Suppressor macrophage treated with lipopolysaccharide for 1 hour (primary cell): ENCODE measurements at regions not wholly inside any gene's neighbourhood (a gene's known extent, or its start where the extent isn't known, plus 50 kb on each side); places are given as distances from the start of the nearest gene placed in this dataset.
"Not testable (repeated sequence)": the region's sequence is repeated elsewhere in the genome, so short reads cannot be mapped to it uniquely, and the experiment has no call there.

Source experiments
- DNase-seq, 3 donors: peaks; one replicate each; pipeline ENCODE4 v3.0.0-alpha.2; 2020 to 2022

DNA sequence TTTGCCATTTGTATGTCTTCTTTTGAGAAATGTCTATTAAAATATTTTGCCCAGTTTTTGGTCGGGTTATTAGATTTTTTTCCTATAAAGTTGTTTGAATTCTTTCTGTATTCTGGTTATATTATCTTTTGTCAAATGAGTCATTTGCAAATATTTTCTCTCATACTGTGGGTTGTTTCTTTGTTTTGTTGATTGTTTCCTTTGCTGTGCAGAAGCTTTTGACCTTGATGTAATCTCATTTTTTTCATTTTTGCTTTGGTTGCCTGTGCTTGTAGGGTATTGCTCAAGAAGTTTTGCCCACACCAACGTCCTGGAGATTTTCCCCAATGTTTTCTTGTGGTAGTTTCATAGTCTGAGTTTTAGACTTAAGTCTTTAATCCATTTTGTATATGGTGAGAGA lies 245.7 kb downstream of the ADCYAP1 start:
- DNase-seq, result no peak

- not testable (repeated sequence) for DNase-seq
Measured at GRCh38 chr18:1152958-1153357, 248.3 kb downstream of the ADCYAP1 start.

DNA sequence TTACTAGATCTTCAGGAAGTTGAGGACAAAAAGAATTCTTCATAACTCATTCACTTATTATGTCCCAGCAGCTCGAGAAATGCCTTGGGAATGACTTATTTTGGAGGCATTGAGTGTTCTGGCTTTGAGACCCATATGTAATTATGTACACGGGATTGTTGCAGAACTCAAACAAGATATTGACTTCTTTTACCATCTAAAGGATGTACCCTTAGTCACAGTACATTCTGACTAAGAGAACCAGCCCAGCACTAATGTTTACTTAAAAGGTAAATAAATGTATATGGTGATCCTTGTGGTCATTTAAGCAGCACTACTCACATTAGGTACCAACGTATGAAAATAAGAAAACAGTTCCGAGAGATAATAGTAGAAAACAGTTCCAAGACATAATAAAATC lies 268.9 kb downstream of the ADCYAP1 start:
- DNase-seq, result no peak

DNA sequence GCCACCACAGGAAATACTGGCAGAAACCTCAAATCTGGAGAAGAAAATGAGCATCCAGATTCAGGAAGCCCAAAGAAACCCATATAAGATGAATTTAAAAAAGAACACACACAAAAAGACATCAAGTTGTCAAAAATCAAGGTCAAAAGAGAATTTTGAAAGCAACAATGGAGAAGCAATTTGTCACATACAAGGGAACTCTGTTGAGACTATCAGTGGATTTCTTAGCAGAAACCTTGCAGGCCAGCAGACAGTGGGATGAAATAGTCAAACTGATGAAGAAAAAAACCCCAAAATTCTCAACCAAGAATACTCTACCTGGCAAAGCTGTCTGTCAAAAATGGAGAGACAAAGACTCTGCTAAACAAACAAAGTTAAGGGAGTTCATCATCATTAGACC lies 272.6 kb downstream of the ADCYAP1 start:
- DNase-seq, result no peak

- no peak for DNase-seq
Measured at GRCh38 chr18:1191341-1191740, 286.7 kb downstream of the ADCYAP1 start.

DNA sequence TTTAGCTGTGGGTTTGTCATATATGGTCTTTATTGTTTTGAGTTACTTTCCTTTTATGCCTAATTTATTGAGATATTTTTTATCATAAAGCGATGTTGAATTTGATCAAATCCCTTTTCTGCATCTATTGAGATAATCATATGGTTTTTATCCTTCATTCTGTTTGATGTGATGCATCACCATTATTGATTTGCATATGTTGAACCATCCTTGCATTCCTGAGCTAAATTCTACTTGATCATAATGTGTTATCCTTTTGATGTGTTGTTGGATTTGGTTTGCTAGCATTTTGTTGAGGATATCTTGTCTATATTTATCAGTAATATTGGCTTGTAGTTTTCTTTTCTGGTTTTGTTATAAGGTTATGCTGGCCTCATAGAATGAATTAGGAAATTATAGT lies 308.5 kb downstream of the ADCYAP1 start:
- DNase-seq, result no peak

DNA sequence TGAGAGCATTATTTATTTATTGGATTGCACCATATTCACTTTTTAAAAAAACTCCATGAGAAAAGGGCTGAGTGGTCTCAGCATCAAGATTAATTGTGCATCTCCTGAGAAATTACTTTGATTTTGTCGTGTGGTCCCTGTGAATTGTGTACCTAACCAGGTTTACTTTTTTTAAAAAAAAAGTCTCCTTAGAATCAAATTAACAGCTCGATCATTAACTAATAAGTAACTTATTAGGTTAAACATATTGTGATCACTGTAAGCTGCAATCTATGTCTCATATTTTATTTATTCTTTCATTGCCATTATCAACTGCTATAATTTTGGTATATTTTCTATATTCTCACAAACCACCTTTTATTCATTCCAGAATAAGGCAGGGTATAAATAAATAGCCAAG lies 318.2 kb downstream of the ADCYAP1 start:
- DNase-seq, result no peak

DNA sequence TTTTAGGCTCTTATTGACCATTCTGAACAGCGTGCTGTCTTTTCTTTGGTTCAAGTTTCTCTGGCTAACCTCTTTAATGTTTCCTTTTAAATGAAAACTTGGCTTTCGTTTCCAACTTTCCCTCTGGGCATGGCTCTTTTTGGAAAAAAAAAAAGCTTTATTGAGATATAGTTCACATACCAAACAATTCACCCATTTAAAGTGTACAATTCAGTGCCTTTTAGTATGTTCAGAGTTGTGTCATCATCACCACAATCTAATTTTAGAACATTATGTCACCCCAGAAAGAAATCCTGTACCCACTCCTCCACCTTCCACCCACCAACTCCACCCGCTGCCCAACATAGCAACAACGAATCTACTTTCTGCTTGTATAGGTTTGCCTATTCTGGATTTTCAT lies 322.4 kb downstream of the ADCYAP1 start:
- DNase-seq, result no peak

GRCh38 chr18:1229634-1230033 lies 325.0 kb downstream of the ADCYAP1 start:
- DNase-seq, result no peak

- no peak for DNase-seq
Measured at GRCh38 chr18:1232867-1233266, 328.2 kb downstream of the ADCYAP1 start.

DNA sequence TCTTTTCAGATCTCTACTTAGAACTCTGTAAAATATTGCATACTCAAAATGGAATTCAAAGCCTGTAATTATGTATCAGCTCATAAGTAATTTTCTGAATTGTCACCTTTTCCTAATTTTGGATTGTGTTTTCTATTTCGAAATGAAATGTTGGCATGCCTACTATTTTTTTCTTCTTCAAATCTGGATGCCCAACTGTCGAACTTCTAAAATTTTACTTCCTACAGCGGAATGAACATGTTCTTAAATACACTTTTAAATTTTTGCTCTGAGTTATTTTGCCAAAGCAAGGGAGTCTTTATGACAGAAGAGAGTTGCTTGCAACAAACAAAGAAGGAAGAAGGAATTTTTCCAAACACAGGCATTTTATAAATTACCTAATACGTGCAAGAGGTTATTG lies 336.0 kb downstream of the ADCYAP1 start:
- DNase-seq, result no peak

DNA sequence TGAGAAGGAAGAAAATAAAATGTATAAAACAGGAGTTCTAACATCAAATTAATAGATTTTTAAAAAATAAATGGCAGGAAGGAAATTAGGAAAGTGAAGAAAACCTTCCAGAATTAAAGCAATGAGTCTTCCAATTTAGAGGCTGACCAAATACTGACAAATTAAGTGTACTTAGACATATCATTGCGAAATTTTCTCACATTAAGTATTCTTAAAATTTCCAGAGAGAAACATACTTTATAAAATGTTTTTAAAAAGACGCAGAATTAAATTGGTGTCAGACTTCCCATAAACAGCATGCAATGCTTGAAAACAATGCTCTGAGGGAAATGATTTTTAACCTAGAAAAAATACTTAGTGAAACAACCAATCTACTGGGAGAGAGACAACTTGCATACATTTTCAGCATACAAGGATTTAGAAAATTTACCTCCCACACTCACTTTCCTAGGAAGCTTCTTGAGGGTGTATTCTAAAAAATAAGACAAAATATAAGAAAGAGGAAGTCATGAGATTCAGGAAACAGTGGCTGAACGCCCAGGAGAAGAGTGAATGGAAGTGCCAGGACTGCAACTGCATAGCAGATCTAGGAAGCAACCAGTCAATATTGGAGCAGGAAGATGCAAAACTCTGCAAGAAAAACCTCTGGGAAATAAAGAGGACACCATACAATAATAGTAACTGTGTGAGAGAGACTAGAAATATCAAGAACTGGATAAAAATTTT lies 339.9 kb downstream of the ADCYAP1 start:
- DNase-seq, result no peak

DNA sequence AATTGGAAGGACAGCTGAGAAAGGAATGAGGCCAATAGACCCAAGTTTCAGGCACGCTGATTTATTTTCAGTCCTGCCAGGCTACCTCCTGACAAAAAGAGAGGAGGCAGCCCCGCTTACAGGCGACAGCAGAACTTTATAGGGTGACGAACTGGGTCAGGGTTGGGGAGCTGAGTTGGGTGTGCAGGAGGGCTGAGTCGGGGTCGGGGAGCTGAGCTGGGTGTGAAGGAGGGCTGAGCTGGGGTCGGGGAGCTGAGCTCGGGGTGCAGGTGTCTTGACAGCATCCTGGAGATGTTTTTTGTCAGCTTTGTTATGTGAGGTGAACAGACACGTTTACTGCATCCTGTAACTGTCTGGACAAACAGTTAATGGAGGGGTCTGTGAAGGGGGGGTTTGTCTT lies 342.2 kb downstream of the ADCYAP1 start:
- no peak for DNase-seq

DNA sequence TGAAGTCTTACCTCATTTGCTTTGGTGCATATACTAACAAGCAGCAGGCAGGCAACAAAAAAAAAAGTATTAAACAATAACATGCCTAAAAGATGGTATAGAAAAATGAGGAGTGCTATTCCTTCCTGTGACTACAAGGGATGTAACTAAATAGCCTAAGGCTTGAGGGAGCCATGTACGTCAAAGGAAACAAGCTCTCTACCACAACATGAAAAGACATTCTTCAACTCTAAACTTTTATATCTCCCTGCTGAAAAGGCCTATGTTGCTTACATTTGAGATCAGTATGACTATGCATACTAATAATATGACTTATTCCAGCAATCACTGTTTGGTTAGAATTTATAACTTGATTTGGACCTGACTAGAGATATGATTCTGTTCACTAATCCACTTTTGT lies 347.9 kb downstream of the ADCYAP1 start:
- DNase-seq, result no peak

GRCh38 chr18:1252936-1253335 lies 348.3 kb downstream of the ADCYAP1 start:
- DNase-seq, result no peak

GRCh38 chr18:1253827-1254226 lies 349.2 kb downstream of the ADCYAP1 start:
- no peak for DNase-seq

GRCh38 chr18:1261054-1261453 lies 356.4 kb downstream of the ADCYAP1 start:
- DNase-seq, result no peak

GRCh38 chr18:1267021-1267420 lies 362.4 kb downstream of the ADCYAP1 start:
- DNase-seq, result no peak

DNA sequence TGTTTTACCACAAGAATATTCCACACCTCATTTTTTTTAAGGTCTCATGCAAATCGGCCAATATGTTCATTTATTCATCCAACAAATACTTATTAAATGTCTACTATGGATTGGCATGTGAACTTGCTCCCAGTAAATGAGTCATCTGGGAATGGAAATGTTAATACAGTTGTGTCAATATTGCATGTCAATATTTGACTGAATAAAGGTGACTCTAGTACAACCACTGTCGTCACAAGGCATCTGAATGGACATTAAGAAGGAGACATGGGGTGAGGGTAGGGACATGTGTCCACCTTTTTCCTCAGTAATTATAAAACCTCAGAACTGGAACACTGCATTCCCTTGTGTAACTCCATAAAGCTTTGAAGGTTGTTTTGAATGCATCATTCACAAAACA lies 365.4 kb downstream of the ADCYAP1 start:
- no peak for DNase-seq

DNA sequence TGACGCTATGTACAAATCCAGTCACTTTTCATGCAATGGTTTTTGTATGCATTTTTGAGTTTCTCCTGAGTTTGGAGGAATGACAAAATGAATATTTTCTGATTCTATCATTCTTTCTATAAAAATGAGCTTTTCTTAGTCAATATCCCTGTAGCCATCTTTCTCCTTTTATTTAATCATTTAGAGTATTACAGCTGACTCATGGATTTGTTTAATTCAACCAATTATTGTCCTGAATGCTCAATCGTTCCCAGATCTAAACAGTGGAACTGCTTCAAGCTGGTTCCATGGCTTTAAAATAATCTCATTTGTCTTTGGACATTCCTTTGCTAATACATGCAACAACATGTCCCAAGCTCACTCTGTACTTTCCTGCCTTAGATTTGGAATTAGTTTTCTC lies 368.8 kb downstream of the ADCYAP1 start:
- DNase-seq, result no peak

- DNase-seq, result no peak
Measured at GRCh38 chr18:1292167-1292566, 387.5 kb downstream of the ADCYAP1 start.

DNA sequence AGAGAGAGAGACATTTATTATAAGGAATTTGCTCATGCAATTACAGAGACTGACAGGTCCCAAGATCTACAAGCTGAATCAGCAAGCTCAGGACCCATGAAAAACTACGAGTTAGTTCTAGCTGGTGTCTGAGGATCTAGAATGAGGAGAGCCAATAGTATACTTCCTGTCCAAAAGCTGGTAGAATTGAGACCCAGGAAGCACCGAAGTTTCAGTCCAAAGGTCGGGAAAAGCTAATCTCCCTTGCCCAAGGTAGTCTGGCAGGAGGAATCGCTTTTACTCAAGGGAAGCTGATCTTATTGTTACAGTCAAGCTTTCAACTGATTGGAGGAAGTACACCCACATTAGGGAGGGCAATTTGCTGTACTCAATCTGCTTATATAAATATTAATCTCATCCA lies 389.6 kb downstream of the ADCYAP1 start:
- DNase-seq, result no peak

DNA sequence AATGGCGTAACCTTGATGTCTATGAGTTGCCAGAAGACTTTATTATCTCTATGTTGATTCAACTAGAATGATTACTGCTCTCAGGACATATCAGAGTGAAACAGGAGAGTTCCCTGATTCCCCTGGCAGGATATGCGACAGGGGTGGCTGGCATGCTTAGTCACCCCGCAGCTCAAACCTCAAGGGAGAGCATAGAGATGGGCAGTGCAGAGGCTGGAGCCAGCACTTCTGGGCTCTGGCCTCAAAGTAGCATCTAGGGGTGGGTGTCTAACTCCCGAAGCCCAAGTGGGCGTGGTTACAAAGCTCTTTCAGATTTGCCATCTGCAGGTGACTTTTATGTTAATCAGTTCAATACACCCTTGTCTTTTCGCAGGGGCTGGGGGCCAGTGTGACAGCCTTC lies 391.6 kb downstream of the ADCYAP1 start:
- no peak for DNase-seq

GRCh38 chr18:1302861-1303260 lies 398.2 kb downstream of the ADCYAP1 start:
- no peak for DNase-seq

DNA sequence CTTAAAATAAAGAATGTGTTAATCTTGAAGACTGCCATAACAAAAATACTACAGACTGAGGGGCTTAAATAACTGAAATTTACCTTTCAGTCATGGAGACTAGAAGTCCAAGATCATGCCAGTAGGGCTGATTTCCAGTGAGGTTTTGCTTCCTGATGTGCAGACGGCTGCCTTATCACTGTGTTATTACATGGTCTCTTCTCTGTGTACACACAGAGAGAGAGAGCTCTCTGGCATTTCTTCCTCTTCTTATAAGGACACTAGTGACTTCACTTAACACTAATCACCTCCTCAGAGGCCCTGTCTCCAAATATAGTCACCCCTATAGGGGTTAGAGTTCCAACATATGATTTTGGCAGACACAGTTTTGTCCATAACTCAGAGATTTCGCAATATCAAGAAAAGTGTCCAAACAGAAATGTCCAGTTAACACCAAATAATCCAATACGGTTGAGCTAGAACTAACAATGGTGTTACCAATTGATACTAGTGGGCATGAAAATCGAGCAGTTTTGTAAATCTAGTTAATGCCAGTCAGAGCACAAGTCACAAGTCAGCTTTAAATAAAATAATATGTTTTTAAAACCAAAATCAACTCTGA lies 399.8 kb downstream of the ADCYAP1 start:
- no peak for DNase-seq
